ENCODE measurements at regions not wholly inside any gene's neighbourhood (a gene's known extent, or its start where the extent isn't known, plus 50 kb on each side); places are given as distances from the start of the nearest gene placed in this dataset.
"Not testable (repeated sequence)": the region's sequence is repeated elsewhere in the genome, so short reads cannot be mapped to it uniquely, and the experiment has no call there.

DNA sequence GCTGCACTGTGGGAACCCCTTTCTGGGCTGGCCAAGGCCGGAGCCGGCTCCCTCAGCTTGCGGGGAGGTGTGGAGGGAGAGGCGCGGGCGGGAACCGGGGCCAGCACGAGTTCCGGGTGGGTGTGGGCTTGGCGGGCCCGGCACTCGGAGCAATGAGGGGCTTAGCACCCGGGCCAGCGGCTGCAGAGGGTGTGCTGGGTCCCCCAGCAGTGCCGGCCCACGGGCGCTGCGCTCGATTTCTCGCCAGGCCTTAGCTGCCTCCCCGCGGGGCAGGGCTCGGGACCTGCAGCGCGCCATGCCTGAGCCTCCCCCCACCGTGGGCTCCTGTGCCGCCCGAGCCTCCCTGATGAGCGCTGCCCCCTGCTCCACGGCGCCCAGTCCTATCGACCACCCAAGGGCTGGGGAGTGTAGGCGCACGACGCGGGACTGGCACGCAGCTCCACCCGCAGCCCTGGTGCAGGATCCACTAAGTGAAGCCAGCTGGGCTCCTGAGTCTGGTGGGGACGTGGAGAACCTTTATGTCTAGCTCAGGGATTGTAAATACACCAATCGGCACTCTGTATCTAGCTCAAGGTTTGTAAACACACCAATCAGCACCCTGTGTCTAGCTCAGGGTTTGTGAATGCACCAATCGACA, 180.8 kb upstream of the OTX2 start:
- DNase-seq = not testable (repeated sequence)

- DNase-seq = no peak
Measured at GRCh38 chr14:56989359-56989758, 179.1 kb upstream of the OTX2 start.

- DNase-seq = no peak
Measured at GRCh38 chr14:56979936-56980335, 169.7 kb upstream of the OTX2 start.

GRCh38 chr14:56976211-56976610, 165.9 kb upstream of the OTX2 start:
- DNase-seq = no peak

DNA sequence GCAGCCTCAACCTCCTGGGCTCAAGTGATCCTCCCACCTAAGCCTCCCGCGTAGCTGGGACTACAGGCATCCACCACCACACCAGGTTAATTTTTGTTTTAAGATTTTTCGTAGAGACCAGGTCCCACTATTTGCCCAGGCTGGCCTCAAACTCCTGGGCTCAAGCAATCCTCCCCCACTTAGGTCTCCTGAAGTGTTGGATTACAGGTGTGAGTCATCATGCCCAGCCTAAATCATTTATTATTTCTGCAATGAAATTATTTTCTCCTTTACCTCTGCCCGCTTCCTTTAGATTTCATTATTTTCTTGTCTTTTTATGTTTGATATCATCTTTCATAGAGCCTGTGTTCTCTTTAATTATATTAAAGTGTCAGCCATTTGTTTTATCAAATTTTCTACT, 165.2 kb upstream of the OTX2 start:
- no peak for DNase-seq

GRCh38 chr14:56972948-56973347, 162.7 kb upstream of the OTX2 start:
- no peak for DNase-seq

DNA sequence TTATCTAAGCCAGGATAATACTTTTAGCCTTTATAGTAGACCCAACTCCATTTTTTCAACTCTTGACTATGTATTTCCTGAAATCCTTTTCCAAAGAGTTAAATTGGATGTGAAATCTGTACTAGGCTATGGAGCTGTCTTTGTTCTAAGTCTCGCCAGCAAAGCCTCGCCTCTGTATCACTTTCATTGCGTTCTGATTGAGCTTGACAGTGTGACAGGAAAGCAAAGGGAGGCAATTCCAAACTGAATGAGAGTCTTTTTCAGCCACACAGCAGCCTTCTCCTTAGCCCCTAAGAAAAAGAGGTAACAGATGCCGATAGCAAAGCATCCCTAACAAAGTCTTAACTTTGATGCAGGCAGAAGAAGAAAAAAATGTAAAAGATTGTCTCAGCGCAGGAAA, 154.6 kb upstream of the OTX2 start:
- no peak for DNase-seq

GRCh38 chr14:56963381-56963780, 153.1 kb upstream of the OTX2 start:
- no peak for DNase-seq

DNA sequence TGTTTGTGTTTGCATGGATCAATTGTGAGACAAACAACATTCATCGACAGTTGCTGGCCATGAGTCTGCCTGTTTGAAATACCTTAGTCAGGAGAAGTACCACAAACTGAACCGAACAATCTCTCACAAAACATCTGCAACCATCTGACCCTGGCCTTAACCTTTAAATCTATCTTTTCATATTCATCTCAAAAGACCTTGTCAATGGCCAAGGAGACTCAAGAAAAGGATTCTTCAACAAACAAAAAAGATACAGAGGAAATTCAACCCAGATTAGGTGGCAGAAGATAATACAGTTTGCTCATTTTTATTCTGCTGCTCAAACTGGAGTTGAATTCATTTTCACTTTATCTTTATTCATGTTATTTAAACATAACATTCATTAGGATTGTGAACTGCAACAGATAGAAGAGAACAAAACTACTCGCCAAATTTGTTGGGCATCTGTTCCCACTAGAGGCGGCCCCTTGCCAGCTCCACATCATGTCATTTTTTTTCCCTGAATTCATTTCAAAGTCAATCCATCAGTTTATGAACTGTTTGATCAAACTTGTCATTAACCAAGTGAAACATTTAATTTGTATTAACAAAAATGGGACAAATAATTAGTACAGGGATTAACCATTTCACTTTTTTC, 152.3 kb upstream of the OTX2 start:
- no peak for DNase-seq

DNA sequence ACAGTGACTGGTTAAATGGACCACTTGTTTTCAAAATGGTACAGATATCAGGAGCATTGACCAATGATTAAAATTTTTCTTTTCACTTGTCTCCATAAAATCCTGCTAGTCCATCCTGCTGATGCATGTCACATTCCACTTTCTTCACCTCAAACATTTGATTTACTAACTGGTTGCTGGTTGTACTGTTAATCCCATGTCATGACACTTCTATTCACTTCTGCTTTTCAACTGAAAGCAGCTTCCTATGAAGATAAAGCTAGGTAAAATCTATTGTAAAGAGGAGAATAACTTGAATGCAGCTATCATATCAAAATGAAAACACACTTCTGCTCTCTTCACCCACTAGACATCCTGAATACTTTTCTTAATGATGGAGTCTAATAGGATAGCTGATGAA, 149.6 kb upstream of the OTX2 start:
- no peak for DNase-seq

- no peak for DNase-seq
Measured at GRCh38 chr14:56959121-56959520, 148.8 kb upstream of the OTX2 start.

GRCh38 chr14:56956182-56956581, 145.9 kb upstream of the OTX2 start:
- no peak for DNase-seq

GRCh38 chr14:56955745-56956144, 145.5 kb upstream of the OTX2 start:
- DNase-seq = no peak

DNA sequence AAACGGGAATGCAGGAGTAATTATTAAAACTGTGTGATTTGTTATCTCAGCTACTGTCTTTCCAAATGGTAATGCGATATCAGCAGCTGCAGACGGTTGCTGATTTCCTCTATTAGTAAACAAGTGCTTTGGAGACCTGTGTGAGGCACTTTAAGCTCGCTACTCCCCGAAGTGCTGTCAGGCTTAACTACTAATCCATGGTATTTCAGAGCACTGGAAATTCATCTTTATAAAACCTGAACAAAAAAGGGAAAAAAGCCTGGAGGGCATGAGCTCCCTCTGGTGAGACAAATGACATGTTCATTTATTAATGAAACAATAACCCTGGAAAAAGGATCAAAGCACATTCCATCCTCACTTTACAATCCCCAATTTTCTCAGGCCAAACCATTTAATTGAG, 143.6 kb upstream of the OTX2 start:
- DNase-seq = peak; percentile 3

DNA sequence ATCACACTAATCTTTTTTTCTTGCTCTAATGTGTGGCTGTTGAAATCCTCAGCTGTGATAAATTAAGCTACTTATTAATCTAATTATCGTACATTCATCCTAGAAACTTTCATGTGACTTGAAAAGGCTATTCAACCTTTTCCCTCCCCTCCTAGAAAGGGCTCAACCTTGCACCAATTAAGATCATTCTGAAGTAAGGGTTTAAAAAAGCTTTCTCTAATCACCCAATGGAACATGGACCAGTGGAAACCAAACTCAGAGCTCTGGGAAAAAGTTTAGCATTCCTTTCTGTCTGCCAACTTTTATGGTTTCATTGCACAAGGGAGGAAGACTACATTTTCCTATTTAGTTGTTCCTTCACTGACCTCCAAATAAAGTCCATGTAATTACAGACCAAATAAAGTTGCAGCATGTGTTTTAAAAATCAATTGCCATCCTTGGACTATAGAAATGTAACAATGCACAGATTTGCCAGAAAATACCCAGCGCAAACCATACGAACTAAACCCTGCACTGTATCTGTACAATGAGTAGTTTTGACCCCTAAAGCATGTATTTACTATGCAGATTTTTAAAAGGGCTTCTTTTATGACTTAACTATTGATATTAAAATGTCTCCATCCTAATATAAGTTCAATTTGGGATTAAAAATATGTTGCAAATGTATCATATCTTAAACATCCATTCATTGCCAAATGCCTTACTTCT, 142.6 kb upstream of the OTX2 start:
- DNase-seq = no peak

DNA sequence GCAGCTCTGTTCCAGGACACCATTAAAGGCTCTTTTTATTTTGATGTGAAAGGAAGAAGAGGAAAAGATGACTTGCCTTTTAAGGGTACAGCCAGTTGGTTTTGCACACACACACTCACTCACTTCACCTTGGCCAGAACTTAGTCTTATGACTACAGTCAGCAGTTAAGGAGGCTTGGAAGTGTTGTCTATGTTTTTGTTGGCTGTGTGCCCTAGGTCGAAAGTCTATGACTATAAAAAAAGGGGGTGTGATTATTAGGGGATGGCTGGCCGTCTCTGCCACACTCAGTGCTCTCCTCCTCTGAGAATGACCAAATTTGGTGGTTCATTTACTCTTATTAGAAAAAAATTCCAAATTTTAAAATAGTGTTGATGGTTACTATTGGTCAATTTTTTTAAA, 139.5 kb upstream of the OTX2 start:
- no peak for DNase-seq

- DNase-seq = no peak
Measured at GRCh38 chr14:56945291-56945690, 135.0 kb upstream of the OTX2 start.

GRCh38 chr14:56944397-56944796, 134.1 kb upstream of the OTX2 start:
- no peak for DNase-seq

GRCh38 chr14:56933446-56933845, 123.2 kb upstream of the OTX2 start:
- DNase-seq = no peak

GRCh38 chr14:56918849-56919574, 108.7 kb upstream of the OTX2 start:
- DNase-seq = peak; percentile 39

GRCh38 chr14:56905282-56905681, 95.0 kb upstream of the OTX2 start:
- DNase-seq = no peak

- DNase-seq = no peak
Measured at GRCh38 chr14:56903304-56903969, 93.2 kb upstream of the OTX2 start.

- peak; percentile 24 for DNase-seq
Measured at GRCh38 chr14:56902385-56902784, 92.1 kb upstream of the OTX2 start.

Data from NCI-H526 treated with DMSO at 0.1 percent for 48 hours (cell line).